H4 (cell line): ENCODE measurements at regions not wholly inside any gene's neighbourhood (a gene's known extent, or its start where the extent isn't known, plus 50 kb on each side); places are given as distances from the start of the nearest gene placed in this dataset.

Experiments used
- DNase-seq: peaks from one replicate; pipeline ENCODE4 v3.0.0-alpha.2; 2015; ENCODE audit warnings: low spot score

DNA sequence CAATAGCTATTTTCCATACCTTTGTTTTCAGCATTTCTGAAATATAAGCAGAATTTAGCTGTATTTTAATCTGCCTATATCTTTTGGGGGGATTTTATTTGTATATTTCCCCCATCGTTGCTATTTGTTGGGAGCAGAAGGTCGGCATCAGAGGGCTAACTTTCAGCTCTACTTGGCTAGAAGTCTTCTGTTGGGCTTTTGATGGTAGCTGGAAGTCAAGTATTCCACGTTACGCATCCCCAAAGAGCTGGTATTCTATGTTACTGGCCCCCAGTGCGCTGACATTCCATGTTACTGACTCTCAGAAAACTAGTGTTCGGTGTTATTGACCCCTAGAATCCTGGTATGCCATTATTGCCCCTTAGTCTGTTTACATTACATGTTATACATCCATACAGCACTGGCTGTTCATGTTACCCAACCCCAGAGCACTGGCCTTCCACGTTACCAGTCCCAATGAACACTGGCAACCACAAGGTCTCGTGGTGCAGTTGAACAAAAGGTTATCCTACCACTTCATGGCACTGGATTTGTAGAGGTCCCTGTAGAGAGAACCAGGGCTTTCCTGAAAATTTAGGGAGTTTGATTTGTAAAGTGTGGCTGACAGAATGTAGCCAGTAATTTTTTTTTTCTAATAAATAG, 278.1 kb upstream of the CD180 start:
- DNase-seq, result no peak

- DNase-seq, result no peak
Measured at GRCh38 chr5:67467110-67467509, 270.5 kb upstream of the CD180 start.

GRCh38 chr5:67465537-67466207, 269.1 kb upstream of the CD180 start:
- DNase-seq, result no peak

DNA sequence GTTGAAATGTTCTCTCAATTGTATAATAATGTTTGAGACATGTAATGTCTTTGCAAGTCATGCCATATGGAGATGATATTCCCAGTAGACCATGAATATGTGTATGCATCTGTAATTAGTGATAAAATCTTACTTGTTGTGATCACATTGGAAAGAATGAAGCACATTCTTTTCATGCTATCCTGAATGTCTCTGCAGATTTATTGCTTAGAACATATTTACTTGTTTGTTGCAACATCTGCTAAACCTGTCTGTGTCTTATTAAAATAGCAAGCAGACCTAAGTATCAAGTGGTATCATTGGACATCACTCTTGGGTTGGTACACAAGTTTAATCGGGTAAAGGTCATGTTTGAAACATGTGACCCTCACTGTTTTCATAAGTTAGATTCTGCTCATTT, 265.5 kb upstream of the CD180 start:
- DNase-seq, result no peak

- DNase-seq, result no peak
Measured at GRCh38 chr5:67459253-67459652, 262.7 kb upstream of the CD180 start.

GRCh38 chr5:67455970-67456369, 259.4 kb upstream of the CD180 start:
- no peak for DNase-seq

GRCh38 chr5:67454957-67455561, 258.5 kb upstream of the CD180 start:
- no peak for DNase-seq

GRCh38 chr5:67453111-67453905, 256.7 kb upstream of the CD180 start:
- DNase-seq, result peak; percentile 45

DNA sequence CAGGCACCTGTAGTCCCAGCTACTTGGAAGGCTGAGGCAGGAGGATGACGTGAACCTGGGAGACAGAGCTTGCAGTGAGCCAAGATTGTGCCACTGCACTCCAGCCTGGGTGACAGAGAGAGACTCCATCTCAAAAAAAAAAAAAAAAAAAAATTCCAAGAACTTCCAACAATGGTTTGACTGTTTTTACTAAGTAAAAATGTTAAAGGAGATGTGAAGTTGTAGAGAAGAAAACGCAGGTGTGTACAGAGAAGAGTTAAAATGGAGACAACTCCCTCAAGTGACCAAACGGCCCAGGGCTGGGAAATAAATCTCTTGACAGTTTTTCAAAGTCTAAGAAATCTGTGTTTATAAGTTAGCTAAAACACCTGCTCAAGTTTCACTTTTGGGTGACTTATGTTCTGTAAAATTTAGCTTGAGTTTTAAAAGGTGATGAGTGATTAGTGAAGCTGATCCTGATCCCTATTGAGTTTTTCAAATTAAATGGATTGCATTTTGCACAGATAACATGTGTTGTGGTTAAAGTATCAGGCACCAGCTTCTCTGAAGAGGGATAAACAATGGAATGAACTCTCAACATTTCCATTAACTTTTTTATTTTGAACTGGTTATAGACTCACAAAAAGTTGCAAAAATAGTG, 255.2 kb upstream of the CD180 start:
- DNase-seq, result no peak

- DNase-seq, result no peak
Measured at GRCh38 chr5:67447732-67448131, 251.1 kb upstream of the CD180 start.

- no peak for DNase-seq
Measured at GRCh38 chr5:67437905-67438845, 241.6 kb upstream of the CD180 start.

- DNase-seq, result no peak
Measured at GRCh38 chr5:67435032-67435431, 238.4 kb upstream of the CD180 start.

DNA sequence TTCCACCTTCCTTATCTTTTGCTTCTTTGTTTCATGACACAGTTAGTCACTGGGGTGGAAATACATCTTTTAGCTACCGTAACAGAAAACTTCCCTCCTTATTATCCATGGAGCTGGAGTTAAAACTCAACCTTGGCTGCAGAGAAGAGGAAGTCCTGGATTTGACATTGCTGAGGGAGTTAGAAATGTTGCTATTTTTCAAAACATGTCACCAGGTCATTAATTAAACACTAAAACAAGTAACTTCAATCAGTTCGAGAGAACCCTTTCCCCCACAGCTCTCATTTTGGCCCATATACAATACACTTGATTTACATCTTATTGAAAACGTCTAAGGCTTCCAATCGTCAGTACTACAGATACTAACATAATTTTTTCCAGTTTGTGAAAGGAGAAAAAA, 237.9 kb upstream of the CD180 start:
- DNase-seq, result no peak

- DNase-seq, result no peak
Measured at GRCh38 chr5:67432606-67433005, 236.0 kb upstream of the CD180 start.

- DNase-seq, result no peak
Measured at GRCh38 chr5:67431191-67431590, 234.6 kb upstream of the CD180 start.

GRCh38 chr5:67427850-67428298, 231.3 kb upstream of the CD180 start:
- no peak for DNase-seq

DNA sequence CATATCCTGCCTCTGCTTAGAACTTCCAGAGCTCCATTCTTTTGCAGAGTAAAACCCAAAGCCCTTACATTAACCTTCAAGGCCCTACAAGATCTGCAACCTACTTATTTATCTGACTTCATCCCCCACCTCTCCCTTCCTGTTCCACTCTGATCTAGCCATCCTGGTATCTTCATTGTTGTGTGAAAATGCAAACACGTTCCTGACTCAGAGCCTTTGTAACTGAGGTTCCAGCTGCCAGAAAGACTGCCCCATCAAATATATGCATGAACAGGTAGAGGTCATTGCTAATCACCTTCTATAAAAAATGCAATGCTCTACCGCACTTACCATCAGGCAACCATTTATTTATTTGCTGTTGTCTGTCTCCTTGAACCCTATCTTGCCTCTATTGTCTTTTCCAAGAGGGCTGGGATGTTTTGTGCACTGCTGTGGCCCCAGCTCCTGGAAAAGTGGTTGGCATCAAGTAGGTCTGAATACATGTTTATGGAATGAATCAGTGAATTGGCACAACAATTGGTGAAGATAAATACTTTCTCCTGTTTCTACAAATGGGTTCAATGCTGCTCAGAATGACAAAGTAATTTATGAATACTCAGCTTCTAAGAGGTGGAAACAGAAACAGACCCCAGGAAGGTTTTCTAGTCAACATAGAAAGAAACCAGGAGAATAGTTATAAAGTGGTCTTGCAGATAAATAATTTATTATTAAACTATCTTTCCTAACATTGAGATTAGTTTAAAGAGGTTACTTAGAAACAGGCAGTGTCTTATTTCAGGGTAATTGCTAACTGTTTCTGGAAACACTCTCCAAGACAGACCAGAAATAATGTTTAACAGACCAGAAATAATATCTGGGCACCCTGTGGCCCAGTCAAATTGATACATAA, 230.6 kb upstream of the CD180 start:
- no peak for DNase-seq

DNA sequence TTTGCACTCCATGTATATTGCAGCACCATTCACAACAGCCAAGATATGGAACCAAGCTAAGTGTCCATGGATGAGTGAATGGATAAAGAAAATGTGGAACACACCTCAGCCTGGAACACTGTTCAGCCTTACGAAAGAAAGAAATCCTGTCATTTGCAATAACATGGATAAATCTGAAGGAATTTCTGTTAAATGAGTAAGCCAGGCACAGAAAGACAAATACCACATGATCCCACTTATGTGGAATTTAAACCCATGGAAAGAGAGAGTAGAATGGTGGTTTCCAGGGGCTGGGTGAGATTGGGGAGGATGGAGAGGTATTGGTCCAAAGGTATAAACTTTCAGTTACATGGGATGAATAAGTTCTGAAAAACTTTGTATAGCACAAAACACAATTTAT, 228.9 kb upstream of the CD180 start:
- DNase-seq, result no peak

GRCh38 chr5:67417839-67418238, 221.2 kb upstream of the CD180 start:
- DNase-seq, result no peak

DNA sequence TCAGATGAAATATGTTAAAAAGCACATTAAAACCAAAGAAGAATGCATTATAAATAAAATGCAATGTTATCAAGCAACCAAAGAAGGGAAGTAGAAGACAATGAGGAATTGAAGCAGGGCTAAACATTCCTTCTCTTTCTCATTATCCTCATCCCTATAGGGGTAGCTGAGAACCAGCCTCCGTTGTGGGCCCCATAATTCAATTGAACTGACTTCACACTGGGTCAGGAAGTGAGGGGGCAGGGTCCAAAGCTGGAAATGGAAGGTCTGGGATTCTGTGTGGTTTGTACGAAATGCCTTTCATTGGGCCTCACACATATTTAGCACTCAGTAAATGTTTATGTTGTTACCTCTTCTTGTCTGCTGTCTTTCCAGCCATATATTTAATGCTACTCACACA, 220.4 kb upstream of the CD180 start:
- DNase-seq, result no peak
